ENCODE measurements at regions not wholly inside any gene's neighbourhood (a gene's known extent, or its start where the extent isn't known, plus 50 kb on each side); places are given as distances from the start of the nearest gene placed in this dataset.

DNA sequence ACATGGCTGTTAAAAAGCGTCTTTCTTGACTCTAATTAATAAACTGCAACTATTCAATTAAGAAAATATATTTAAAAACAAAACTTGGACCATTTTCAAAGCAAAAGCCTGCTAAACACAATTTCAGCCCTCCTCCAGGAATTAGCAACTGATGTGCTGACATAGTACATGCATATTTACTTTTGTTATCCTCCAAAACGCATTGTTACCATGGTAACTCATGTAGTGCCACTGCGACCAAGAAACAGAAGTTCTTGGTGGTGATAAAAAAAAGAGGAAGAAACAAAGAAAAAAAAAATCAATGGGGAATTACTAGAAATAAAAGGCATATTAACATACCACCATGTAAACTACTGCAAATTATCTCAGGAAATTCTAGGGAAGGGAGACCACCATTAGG is 793.4 kb upstream of the CDH8 start:
- no peak overlapping the region for H3K27ac Mint-ChIP-seq (ENCODE audit: unreplicated experiment)
- H3K27me3 Mint-ChIP-seq (ENCODE audit: insufficient read depth, unreplicated experiment) = no peaks in the 10 kb centered on the region
- no peak overlapping the region for H3K4me3 Mint-ChIP-seq (ENCODE audit: unreplicated experiment)
- no peaks in the 10 kb centered on the region for H3K27me3 ChIP-seq (replicated peaks; ENCODE audit: control insufficient read depth, insufficient read depth, low read length)
- H3K4me1 Mint-ChIP-seq (ENCODE audit: low read depth, unreplicated experiment) = no peaks in the 10 kb centered on the region
- H3K9me3 Mint-ChIP-seq (ENCODE audit: unreplicated experiment) = no peaks in the 10 kb centered on the region
- H3K36me3 ChIP-seq (ENCODE audit: control insufficient read depth, insufficient read depth, low read length) = no peaks in the 10 kb centered on the region
- no peaks in the 10 kb centered on the region for H3K9me3 ChIP-seq
- no peak for DNase-seq
- TF ChIP-seq, protein P1, sequence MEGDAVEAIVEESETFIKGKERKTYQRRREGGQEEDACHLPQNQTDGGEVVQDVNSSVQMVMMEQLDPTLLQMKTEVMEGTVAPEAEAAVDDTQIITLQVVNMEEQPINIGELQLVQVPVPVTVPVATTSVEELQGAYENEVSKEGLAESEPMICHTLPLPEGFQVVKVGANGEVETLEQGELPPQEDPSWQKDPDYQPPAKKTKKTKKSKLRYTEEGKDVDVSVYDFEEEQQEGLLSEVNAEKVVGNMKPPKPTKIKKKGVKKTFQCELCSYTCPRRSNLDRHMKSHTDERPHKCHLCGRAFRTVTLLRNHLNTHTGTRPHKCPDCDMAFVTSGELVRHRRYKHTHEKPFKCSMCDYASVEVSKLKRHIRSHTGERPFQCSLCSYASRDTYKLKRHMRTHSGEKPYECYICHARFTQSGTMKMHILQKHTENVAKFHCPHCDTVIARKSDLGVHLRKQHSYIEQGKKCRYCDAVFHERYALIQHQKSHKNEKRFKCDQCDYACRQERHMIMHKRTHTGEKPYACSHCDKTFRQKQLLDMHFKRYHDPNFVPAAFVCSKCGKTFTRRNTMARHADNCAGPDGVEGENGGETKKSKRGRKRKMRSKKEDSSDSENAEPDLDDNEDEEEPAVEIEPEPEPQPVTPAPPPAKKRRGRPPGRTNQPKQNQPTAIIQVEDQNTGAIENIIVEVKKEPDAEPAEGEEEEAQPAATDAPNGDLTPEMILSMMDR (IDR thresholded peaks at IDR 0.05; ENCODE audit: insufficient read depth in 1 of 2, low read depth in 1 of 2, low read length in 1 of 2, severe bottlenecking in 1 of 2, unreplicated experiment in 1 of 2) = no peak
- BruUV-seq (replicated peaks) = no TSS peak
- POLR2A ChIA-PET = no interaction called here
- no peak overlapping the region for H3K4me3 ChIP-seq (ENCODE audit: low read depth, low read length)
- H3K4me1 ChIP-seq = no peaks in the 10 kb centered on the region
- CTCF ChIA-PET = no interaction called here
- no peaks in the 10 kb centered on the region for H3K36me3 Mint-ChIP-seq (ENCODE audit: insufficient read depth, unreplicated experiment)
- intact Hi-C loops (cut with micrococcal nuclease; ENCODE audit: unreplicated experiment) = no loop called here

DNA sequence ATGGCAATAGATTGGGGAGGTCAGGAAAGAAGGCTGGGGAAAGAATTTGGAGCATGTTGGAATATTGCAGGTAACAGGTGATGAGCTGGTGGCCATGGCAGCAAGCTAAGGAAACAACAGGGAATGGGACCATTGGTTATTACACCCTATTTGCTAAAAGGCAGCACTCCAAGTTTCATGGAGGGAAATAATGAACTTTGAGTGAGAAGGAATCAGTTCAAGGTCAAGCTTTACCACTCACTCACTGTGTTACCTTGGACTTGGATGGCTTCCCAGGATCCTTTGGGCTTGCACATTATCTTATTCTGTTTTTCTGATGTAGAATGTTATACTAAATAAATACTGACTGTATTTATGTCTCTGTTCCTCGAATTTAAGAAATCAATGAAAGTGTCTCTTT is 792.8 kb upstream of the CDH8 start:
- no peaks in the 10 kb centered on the region for H3K4me1 Mint-ChIP-seq (ENCODE audit: low read depth, unreplicated experiment)
- no peaks in the 10 kb centered on the region for H3K9me3 Mint-ChIP-seq (ENCODE audit: unreplicated experiment)
- Histone ChIP-seq H3K4me1 (no peaks in the 10 kb centered on the region), H3K36me3 (ENCODE audit: control insufficient read depth, insufficient read depth, low read length) (no peaks in the 10 kb centered on the region), H3K4me3 (ENCODE audit: low read depth, low read length) (no peak overlapping the region), H3K9me3 (no peaks in the 10 kb centered on the region), H3K27me3 (replicated peaks; ENCODE audit: control insufficient read depth, insufficient read depth, low read length) (no peaks in the 10 kb centered on the region)
- CTCF ChIA-PET = no interaction called here
- TF ChIP-seq, protein P1 (IDR thresholded peaks at IDR 0.05; ENCODE audit: insufficient read depth in 1 of 2, low read depth in 1 of 2, low read length in 1 of 2, severe bottlenecking in 1 of 2, unreplicated experiment in 1 of 2) = no peak
- no peaks in the 10 kb centered on the region for H3K36me3 Mint-ChIP-seq (ENCODE audit: insufficient read depth, unreplicated experiment)
- no peak for DNase-seq
- no peak overlapping the region for H3K27ac Mint-ChIP-seq (ENCODE audit: unreplicated experiment)
- intact Hi-C loops (cut with micrococcal nuclease; ENCODE audit: unreplicated experiment) = no loop called here
- no TSS peak for BruUV-seq (replicated peaks)
- H3K27me3 Mint-ChIP-seq (ENCODE audit: insufficient read depth, unreplicated experiment) = no peaks in the 10 kb centered on the region
- POLR2A ChIA-PET = no interaction called here
- no peak overlapping the region for H3K4me3 Mint-ChIP-seq (ENCODE audit: unreplicated experiment)

DNA sequence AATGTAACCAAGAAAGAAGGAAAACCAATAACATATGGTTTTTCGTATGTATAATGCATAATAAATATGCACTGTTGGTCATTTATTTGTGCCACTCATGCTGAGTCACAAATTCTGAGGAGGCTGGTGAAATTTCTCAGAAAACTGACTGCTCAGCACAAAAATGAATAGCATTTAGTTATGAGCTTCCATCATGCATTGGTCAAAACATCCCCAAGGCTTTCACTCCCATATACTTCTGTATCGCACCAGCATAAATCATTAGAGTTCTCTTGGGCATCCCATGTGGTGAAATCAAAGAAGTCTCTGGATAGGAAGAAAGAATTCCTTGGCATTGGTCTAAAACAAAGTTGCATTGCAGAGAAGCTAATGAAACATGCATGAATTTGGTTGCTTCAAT is 785.6 kb upstream of the CDH8 start:
- Mint-ChIP-seq H3K36me3 (ENCODE audit: insufficient read depth, unreplicated experiment) (no peaks in the 10 kb centered on the region), H3K27me3 (ENCODE audit: insufficient read depth, unreplicated experiment) (no peaks in the 10 kb centered on the region), H3K27ac (ENCODE audit: unreplicated experiment) (no peak overlapping the region), H3K4me3 (ENCODE audit: unreplicated experiment) (no peak overlapping the region), H3K9me3 (ENCODE audit: unreplicated experiment) (no peaks in the 10 kb centered on the region), H3K4me1 (ENCODE audit: low read depth, unreplicated experiment) (no peaks in the 10 kb centered on the region)
- no peak for DNase-seq
- H3K9me3 ChIP-seq = no peaks in the 10 kb centered on the region
- no peaks in the 10 kb centered on the region for H3K27me3 ChIP-seq (replicated peaks; ENCODE audit: control insufficient read depth, insufficient read depth, low read length)
- BruUV-seq (replicated peaks) = no TSS peak
- intact Hi-C loops (cut with micrococcal nuclease; ENCODE audit: unreplicated experiment) = no loop called here
- CTCF ChIA-PET = no interaction called here
- H3K36me3 ChIP-seq (ENCODE audit: control insufficient read depth, insufficient read depth, low read length) = no peaks in the 10 kb centered on the region
- no peaks in the 10 kb centered on the region for H3K4me1 ChIP-seq
- POLR2A ChIA-PET = no interaction called here
- H3K4me3 ChIP-seq (ENCODE audit: low read depth, low read length) = no peak overlapping the region
- TF ChIP-seq, protein P1 (IDR thresholded peaks at IDR 0.05; ENCODE audit: insufficient read depth in 1 of 2, low read depth in 1 of 2, low read length in 1 of 2, severe bottlenecking in 1 of 2, unreplicated experiment in 1 of 2) = no peak
